SK-N-SH (cell line): ENCODE measurements at regions not wholly inside any gene's neighbourhood (a gene's known extent, or its start where the extent isn't known, plus 50 kb on each side); places are given as distances from the start of the nearest gene placed in this dataset.

Source experiments
- CTCF ChIA-PET: fragments of 300-600, 350-600 bp; formaldehyde crosslinking; extraction: SDS; loops from one replicate; lab custom pipeline; 2021; lab: Yijun Ruan, JAX
- POLR2A ChIA-PET: fragments of 350-600 bp; sonication (Branson Sonifier 250); formaldehyde crosslinking; extraction: SDS; loops from one replicate; lab custom pipeline; 2020; ENCODE audit warnings: antibody characterized with exemption, inconsistent platforms; lab: Yijun Ruan, JAX
- DNase-seq: peaks from one replicate; pipeline ENCODE4 v3.0.0; 2012
- H2AFZ ChIP-seq: fragments of 200-600 bp; sonication (generic); 2 replicates; pipeline ENCODE4 v1.8.1; 2016; ENCODE audit warnings: antibody characterized with exemption, mild to moderate bottlenecking, low read depth
- H3F3A ChIP-seq: fragments of 200-600 bp; sonication (generic); replicated peaks from 2 replicates; pipeline ENCODE3; 2016; ENCODE audit warnings: antibody characterized with exemption, mild to moderate bottlenecking; ENCODE audit not compliant: insufficient read depth
- H3K27ac ChIP-seq, 2 experiments: fragments of 200-500 bp in 1 of 2; fragments of 200-600 bp in 1 of 2; sonication (Bioruptor generic) in 1 of 2; sonication (generic), shearing (Covaris generic) in 1 of 2; 2 replicates each; pipeline versions ENCODE4 v1.5.1 to v1.6.1; 2014 to 2016; ENCODE audit warnings: low read depth in 2 of 2, inconsistent platforms in 1 of 2, low read length in 1 of 2, mild to moderate bottlenecking in 1 of 2, mixed read lengths in 1 of 2
- H3K27me3 ChIP-seq: fragments of 200-600 bp; sonication (generic), shearing (Covaris generic); 2 replicates; pipeline ENCODE4 v1.6.1; 2016; ENCODE audit warnings: mixed run types; ENCODE audit not compliant: insufficient read depth
- H3K36me3 ChIP-seq, 2 experiments: fragments of 200-500 bp in 1 of 2; fragments of 200-600 bp in 1 of 2; sonication (Bioruptor generic) in 1 of 2; sonication (generic) in 1 of 2; replicated peaks in 1 of 2; 2 replicates each; pipeline versions ENCODE3 to v1.5.1; 2014 to 2016; ENCODE audit warnings: low read length in 1 of 2, mild to moderate bottlenecking in 1 of 2; ENCODE audit not compliant: insufficient read depth in 2 of 2, control insufficient read depth in 1 of 2
- H3K4me1 ChIP-seq, 2 experiments: fragments of 200-500 bp in 1 of 2; fragments of 200-600 bp in 1 of 2; sonication (Bioruptor generic) in 1 of 2; sonication (generic), shearing (Covaris generic) in 1 of 2; 2 replicates each; pipeline versions ENCODE4 v1.5.1 to v1.6.1; 2014 to 2016; ENCODE audit warnings: low read depth in 1 of 2, low read length in 1 of 2, mixed run types in 1 of 2; ENCODE audit not compliant: insufficient read depth in 2 of 2, control insufficient read depth in 1 of 2
- H3K4me2 ChIP-seq: fragments of 200-600 bp; sonication (generic), shearing (Covaris generic); 2 replicates; pipeline ENCODE4 v1.6.1; 2017; ENCODE audit warnings: mixed run types
- H3K4me3 ChIP-seq, 2 experiments: fragments of 200-500 bp in 1 of 2; fragments of 200-600 bp in 1 of 2; sonication (Bioruptor generic) in 1 of 2; sonication (generic), shearing (Covaris generic) in 1 of 2; 2 replicates each; pipeline versions ENCODE4 v1.5.1 to v1.8.1; 2014 to 2016; ENCODE audit warnings: low read depth in 2 of 2, inconsistent platforms in 1 of 2, low read length in 1 of 2, mild to moderate bottlenecking in 1 of 2, mixed read lengths in 1 of 2, moderate library complexity in 1 of 2
- H3K79me2 ChIP-seq: fragments of 200-600 bp; sonication (generic); 2 replicates; pipeline ENCODE4 v1.8.1; 2017; ENCODE audit warnings: mild to moderate bottlenecking; ENCODE audit not compliant: insufficient read depth
- H3K9ac ChIP-seq: fragments of 200-600 bp; sonication (generic); 2 replicates; pipeline ENCODE4 v1.6.1; 2017; ENCODE audit warnings: mixed run types
- H3K9me2 ChIP-seq: fragments of 200-600 bp; sonication (generic); 2 replicates; pipeline ENCODE4 v1.6.1; 2017; ENCODE audit warnings: mixed run types
- H3K9me3 ChIP-seq: fragments of 200-600 bp; sonication (generic); 2 replicates; pipeline ENCODE4 v1.6.1; 2017; ENCODE audit warnings: mixed run types, mild to moderate bottlenecking, moderate library complexity
- H4K20me1 ChIP-seq: fragments of 200-600 bp; sonication (generic); 2 replicates; pipeline ENCODE4 v1.6.1; 2017; ENCODE audit warnings: mild to moderate bottlenecking, mixed run types; ENCODE audit not compliant: insufficient read depth
- CHD2 ChIP-seq: fragments of 150-350 bp; IDR thresholded peaks from 2 replicates; pipeline ENCODE4 v1.6.1; 2018; ENCODE audit warnings: low read length; ENCODE audit not compliant: partially characterized antibody
- CTCF ChIP-seq: fragments of 200-600 bp; sonication (generic); IDR thresholded peaks from 2 replicates; pipeline ENCODE4 v1.6.1; 2017; ENCODE audit warnings: antibody characterized with exemption, mild to moderate bottlenecking, moderate library complexity
- ELF1 ChIP-seq: IDR thresholded peaks from 2 replicates; pipeline ENCODE4 v1.4.0; 2012
- EZH2phosphoT487 ChIP-seq: fragments of 200-600 bp; sonication (generic); IDR thresholded peaks from 2 replicates; pipeline ENCODE4 v1.6.1; 2017; ENCODE audit warnings: low read depth, mixed run types, mild to moderate bottlenecking, antibody characterized with exemption, moderate library complexity, borderline replicate concordance
- FOXJ3 ChIP-seq: sonication (generic); formaldehyde crosslinking; IDR thresholded peaks from 2 replicates; pipeline ENCODE4 v1.5.1; 2020; ENCODE audit warnings: mild to moderate bottlenecking, missing genetic modification reagents
- FOXM1 ChIP-seq: IDR thresholded peaks from 2 replicates; pipeline ENCODE4 v1.4.0; 2012; ENCODE audit warnings: low read depth, mild to moderate bottlenecking
- GABPA ChIP-seq: IDR thresholded peaks from 2 replicates; pipeline ENCODE4 v1.4.0; 2012; ENCODE audit warnings: low read depth, mild to moderate bottlenecking
- GATA2 ChIP-seq: sonication (generic); formaldehyde crosslinking; IDR thresholded peaks from 2 replicates; pipeline ENCODE4 v1.5.0; 2020; ENCODE audit warnings: mild to moderate bottlenecking, missing genetic modification reagents
- IRF3 ChIP-seq: fragments of 150-350 bp; IDR thresholded peaks from 2 replicates; pipeline ENCODE4 v1.6.1; 2016; ENCODE audit warnings: mild to moderate bottlenecking, low read depth, low read length
- MAX ChIP-seq: IDR thresholded peaks from 2 replicates; pipeline ENCODE4 v1.4.0; 2012; ENCODE audit warnings: low read depth
- MEF2A ChIP-seq: IDR thresholded peaks from 2 replicates; pipeline ENCODE4 v1.4.0; 2012; ENCODE audit warnings: low read depth, borderline replicate concordance
- MXI1 ChIP-seq: IDR thresholded peaks from 2 replicates; pipeline ENCODE4 v1.6.1; 2012; ENCODE audit warnings: mild to moderate bottlenecking, low read depth, low read length, improper control_type of control experiment
- NFIC ChIP-seq: IDR thresholded peaks from 2 replicates; pipeline ENCODE4 v1.4.0; 2012; ENCODE audit warnings: borderline replicate concordance
- NRF1 ChIP-seq: IDR thresholded peaks from 2 replicates; pipeline ENCODE4 v1.6.1; 2012; ENCODE audit warnings: low read depth, mild to moderate bottlenecking, low read length
- POLR2AphosphoS5 ChIP-seq: IDR thresholded peaks from 2 replicates; pipeline ENCODE4 v1.6.1; 2012; ENCODE audit warnings: low read depth, low read length
- RCOR1 ChIP-seq: fragments of 150-350 bp; IDR thresholded peaks from 2 replicates; pipeline ENCODE4 v1.6.1; 2017; ENCODE audit warnings: antibody characterized with exemption, low read length
- RXRA ChIP-seq: IDR thresholded peaks from 2 replicates; pipeline ENCODE4 v1.4.0; 2012; ENCODE audit warnings: low read depth, mild to moderate bottlenecking, borderline replicate concordance
- SIN3A ChIP-seq: IDR thresholded peaks from 2 replicates; pipeline ENCODE4 v1.6.1; 2012; ENCODE audit warnings: low read depth, mild to moderate bottlenecking, low read length, moderate library complexity, borderline replicate concordance
- SMC3 ChIP-seq: IDR thresholded peaks from 2 replicates; pipeline ENCODE4 v1.6.1; 2012; ENCODE audit warnings: low read depth, low read length, improper control_type of control experiment
- TAF1 ChIP-seq: IDR thresholded peaks from 2 replicates; pipeline ENCODE4 v1.6.1; 2012; ENCODE audit warnings: low read depth, mild to moderate bottlenecking, low read length, moderate library complexity, borderline replicate concordance
- TCF12 ChIP-seq: IDR thresholded peaks from 2 replicates; pipeline ENCODE4 v1.4.0; 2012
- TEAD4 ChIP-seq: IDR thresholded peaks from 2 replicates; pipeline ENCODE4 v1.4.0; 2012; ENCODE audit warnings: mild to moderate bottlenecking, borderline replicate concordance; ENCODE audit not compliant: insufficient read depth
- USF2 ChIP-seq: fragments of 150-350 bp; IDR thresholded peaks from 2 replicates; pipeline ENCODE4 v1.6.1; 2017; ENCODE audit warnings: antibody characterized with exemption, low read length, low read depth, borderline replicate concordance
- YY1 ChIP-seq: IDR thresholded peaks from 2 replicates; pipeline ENCODE4 v1.4.0; 2012; ENCODE audit warnings: low read depth, mild to moderate bottlenecking
- WGBS: methylation state at CpG from one replicate; pipeline ENCODE4 v1.1.6; 2017; ENCODE audit warnings: low lambda C conversion rate; 5-methylcytosine and 5-hydroxymethylcytosine counted together

- Histone ChIP-seq H2AFZ (no peak overlapping the region), H3K27ac (0 out of 4 replicates have a peak overlapping the region, but pooled peaks of 1 of the 2 experiments have one; percentile 17), H3K36me3 (no peaks in the 10 kb centered on the region), H3K9me2 (no peaks in the 10 kb centered on the region), H3K79me2 (no peaks in the 10 kb centered on the region), H3K4me1 (0 out of 4 replicates have a peak, but pooled peaks cover 0 to 4% of the 10 kb centered on the region in 2 experiments), H3K4me3 (no peak overlapping the region), H4K20me1 (no peaks in the 10 kb centered on the region), H3K9me3 (no peaks in the 10 kb centered on the region), H3K9ac (no peak overlapping the region), H3K27me3 (no peaks in the 10 kb centered on the region), H3K4me2 (no peak overlapping the region), H3F3A (no peaks in the 10 kb centered on the region)
- TF ChIP-seq FOXJ3 (CRISPR knock-in tag) (no peak), POLR2AphosphoS5 (no peak), RCOR1 (no peak), MEF2A (no peak), NFIC (no peak), USF2 (no peak), TAF1 (no peak), SMC3 (no peak), SIN3A (no peak), RXRA (no peak), MXI1 (no peak), MAX (no peak)
- WGBS, result 27% methylated on average over 4 of the region's 4 CpGs
- no peak for DNase-seq
- ChIA-PET CTCF (no interaction called here), POLR2A (no interaction called here)
These were observed 126.9 kb downstream of the CBLL2 start for GRCh38 chrX:22399437-22400192.

- no peaks in the 10 kb centered on the region for H3K9me2 ChIP-seq
- H3K4me2 ChIP-seq, result no peak overlapping the region
- DNase-seq, result no peak
- H3K9ac ChIP-seq, result no peak overlapping the region
- no peaks in the 10 kb centered on the region for H3K27me3 ChIP-seq
- ChIA-PET CTCF (interaction anchor here (0.6 kb wide), 1 partner anchor 11 kb away, joined by 3 read pairs; no protein-coding TSS in a partner anchor), POLR2A (no interaction called here)
- H3K36me3 ChIP-seq, result no peaks in the 10 kb centered on the region
- H3K4me1 ChIP-seq, result no peaks in the 10 kb centered on the region
- no peak overlapping the region for H2AFZ ChIP-seq
- no peaks in the 10 kb centered on the region for H4K20me1 ChIP-seq
- no peak overlapping the region for H3K27ac ChIP-seq
- no peaks in the 10 kb centered on the region for H3K9me3 ChIP-seq
- no peaks in the 10 kb centered on the region for H3F3A ChIP-seq
- no peaks in the 10 kb centered on the region for H3K79me2 ChIP-seq
- no peak overlapping the region for H3K4me3 ChIP-seq
- WGBS, result 47% methylated on average over 3 of the region's 3 CpGs
- TF ChIP-seq YY1 (no peak), SMC3 (no peak), TEAD4 (no peak), NRF1 (no peak), CTCF (no peak), FOXJ3 (CRISPR knock-in tag) (no peak), EZH2phosphoT487 (no peak), GATA2 (CRISPR knock-in tag) (no peak), GABPA (no peak), IRF3 (no peak), NFIC (no peak), FOXM1 (no peak), SIN3A (no peak), CHD2 (no peak), MXI1 (no peak), TCF12 (no peak), RCOR1 (no peak), ELF1 (no peak)
These were observed 131.6 kb downstream of the CBLL2 start for GRCh38 chrX:22404297-22404696.
